WTC11 (cell line): ENCODE measurements at regions not wholly inside any gene's neighbourhood (a gene's known extent, or its start where the extent isn't known, plus 50 kb on each side); places are given as distances from the start of the nearest gene placed in this dataset.

Experiments
- ATAC-seq: fragments of 200-7000 bp; cut with Tn5 transposase; 2 replicates; pipeline ENCODE4 v1.10.0; 2021; ENCODE audit warnings: mild to moderate bottlenecking, moderate library complexity
- CTCF ChIA-PET: fragments of 300-600 bp; sonication (Branson Sonifier 250); formaldehyde crosslinking; loops from one replicate; lab custom pipeline; 2021; ENCODE audit warnings: antibody characterized with exemption; lab: Charles Lee
- POLR2A ChIA-PET: fragments of 350-600 bp; sonication (Branson Sonifier 250); formaldehyde crosslinking; loops from one replicate; lab custom pipeline; 2021; ENCODE audit warnings: antibody characterized with exemption; lab: Charles Lee
- DNase-seq: peaks from one replicate; pipeline ENCODE4 v3.0.0; 2021; ENCODE audit warnings: low spot score
- H3K27ac Mint-ChIP-seq: 2 replicates; pipeline ENCODE4 v1.8.0; 2021; ENCODE audit warnings: mixed read lengths
- H3K27me3 Mint-ChIP-seq: 2 replicates; pipeline ENCODE4 v1.8.0; 2021; ENCODE audit warnings: low read depth, mild to moderate bottlenecking, moderate library complexity, mixed read lengths
- H3K36me3 Mint-ChIP-seq: 2 replicates; pipeline ENCODE4 v1.8.0; 2021; ENCODE audit warnings: mixed read lengths
- H3K4me1 Mint-ChIP-seq: 2 replicates; pipeline ENCODE4 v1.8.0; 2022; ENCODE audit warnings: mixed read lengths
- H3K4me3 Mint-ChIP-seq: 2 replicates; pipeline ENCODE4 v1.8.0; 2021; ENCODE audit warnings: mild to moderate bottlenecking, moderate library complexity, mixed read lengths
- H3K9me3 Mint-ChIP-seq: 2 replicates; pipeline ENCODE4 v1.8.0; 2021; ENCODE audit warnings: mixed read lengths
- AFF4 ChIP-seq: sonication (generic); formaldehyde crosslinking; IDR thresholded peaks from 2 replicates; pipeline ENCODE4 v1.8.1; 2023; ENCODE audit warnings: mild to moderate bottlenecking, missing genetic modification reagents, borderline replicate concordance
- ATF1 ChIP-seq: sonication (generic); formaldehyde crosslinking; IDR thresholded peaks from 2 replicates; pipeline ENCODE4 v1.8.1; 2023; ENCODE audit warnings: mild to moderate bottlenecking, moderate library complexity, missing genetic modification reagents
- CDX4 ChIP-seq: fragments of 250-450 bp; sonication (Bioruptor Pico); IDR thresholded peaks from 2 replicates; pipeline ENCODE4 v1.9.0; 2021; ENCODE audit warnings: moderate library complexity, mild to moderate bottlenecking, inconsistent platforms, borderline replicate concordance
- CTCF ChIP-seq: fragments of 200-600 bp; IDR thresholded peaks from 2 replicates; pipeline ENCODE4 v1.8.0; 2022; ENCODE audit warnings: antibody characterized with exemption
- ERG ChIP-seq: fragments of 250-450 bp; sonication (Bioruptor Pico); IDR thresholded peaks from 2 replicates; pipeline ENCODE4 v1.8.0; 2021; ENCODE audit warnings: mild to moderate bottlenecking
- FOXP1 ChIP-seq: sonication (generic); formaldehyde crosslinking; IDR thresholded peaks from 2 replicates; pipeline ENCODE4 v1.8.0; 2022; ENCODE audit warnings: missing genetic modification reagents, mild to moderate bottlenecking, moderate library complexity, borderline replicate concordance
- GTF2I ChIP-seq: fragments of 250-450 bp; sonication (Bioruptor Pico); conservative IDR thresholded peaks from 2 replicates; pipeline ENCODE4 v1.4.0; 2021; ENCODE audit warnings: mild to moderate bottlenecking
- HMGXB4 ChIP-seq: sonication (generic); formaldehyde crosslinking; IDR thresholded peaks from 2 replicates; pipeline ENCODE4 v1.8.1; 2023; ENCODE audit warnings: mild to moderate bottlenecking, moderate library complexity, missing genetic modification reagents
- MAX ChIP-seq: sonication (generic); formaldehyde crosslinking; IDR thresholded peaks from 2 replicates; pipeline ENCODE4 v1.8.0; 2022; ENCODE audit warnings: mild to moderate bottlenecking, missing genetic modification reagents
- MXD4 ChIP-seq: fragments of 250-450 bp; sonication (Bioruptor Pico); IDR thresholded peaks from 2 replicates; pipeline ENCODE4 v1.8.0; 2021; ENCODE audit warnings: mild to moderate bottlenecking, moderate library complexity, borderline replicate concordance
- MYBL2 ChIP-seq: sonication (generic); formaldehyde crosslinking; IDR thresholded peaks from 2 replicates; pipeline ENCODE4 v1.8.1; 2023; ENCODE audit warnings: mild to moderate bottlenecking, moderate library complexity, missing genetic modification reagents
- NR2C2 ChIP-seq: sonication (generic); formaldehyde crosslinking; IDR thresholded peaks from 2 replicates; pipeline ENCODE4 v1.8.0; 2022; ENCODE audit warnings: mild to moderate bottlenecking, missing genetic modification reagents
- TEAD4 ChIP-seq: sonication (generic); formaldehyde crosslinking; IDR thresholded peaks from 2 replicates; pipeline ENCODE4 v1.8.0; 2022; ENCODE audit warnings: mild to moderate bottlenecking, missing genetic modification reagents

- TF ChIP-seq CDX4 (CRISPR knock-in tag) (no peak), GTF2I (CRISPR knock-in tag) (0 out of 2 replicates have a peak, but pooled peaks have one; percentile 24), MYBL2 (no peak), ATF1 (CRISPR knock-in tag) (no peak), CTCF (peak; percentile 85)
- TF ChIP-seq, all 79 proteins: peak for 3
Observed at GRCh38 chr1:115469703-115470476, 131.8 kb upstream of the NGF start (continued).

GRCh38 chr1:115467790-115468189, 129.7 kb upstream of the NGF start:
- H3K9me3 Mint-ChIP-seq = no peaks in the 10 kb centered on the region
- no peak for ATAC-seq
- no peaks in the 10 kb centered on the region for H3K27me3 Mint-ChIP-seq
- H3K4me1 Mint-ChIP-seq = peaks cover 3% of the 10 kb centered on the region; the same call in 1 of the 2 replicates
- ChIA-PET POLR2A (no interaction called here), CTCF (interaction anchor here (2.5 to 3.1 kb wide), 3 partner anchors 128 to 193 kb away, joined by 8 to 36 read pairs (median 15); partner anchors contain the start of gene NGF)
- no peak overlapping the region for H3K27ac Mint-ChIP-seq
- no peaks in the 10 kb centered on the region for H3K36me3 Mint-ChIP-seq
- no peak for TF ChIP-seq MXD4 (CRISPR knock-in tag)
- H3K4me3 Mint-ChIP-seq = no peak overlapping the region
- no peak for DNase-seq

- no peaks in the 10 kb centered on the region for H3K9me3 Mint-ChIP-seq
- CTCF ChIA-PET = interaction anchor here (0.9 to 2.5 kb wide), 6 partner anchors 9 to 329 kb away, joined by 3 to 13 read pairs (median 6); partner anchors contain the start of gene NGF
- ATAC-seq (no peak), DNase-seq (no peak)
- H3K36me3 Mint-ChIP-seq = no peaks in the 10 kb centered on the region
- H3K27me3 Mint-ChIP-seq = no peaks in the 10 kb centered on the region
- TF ChIP-seq MXD4 (CRISPR knock-in tag) (no peak), ERG (CRISPR knock-in tag) (no peak), FOXP1 (CRISPR knock-in tag) (no peak), TEAD4 (no peak), MAX (CRISPR knock-in tag) (no peak), HMGXB4 (CRISPR knock-in tag) (no peak), NR2C2 (CRISPR knock-in tag) (no peak), AFF4 (CRISPR knock-in tag) (no peak)
- no peak overlapping the region for H3K4me3 Mint-ChIP-seq
- H3K27ac Mint-ChIP-seq = no peak overlapping the region
- H3K4me1 Mint-ChIP-seq = peaks cover 3% of the 10 kb centered on the region; the same call in 1 of the 2 replicates
- POLR2A ChIA-PET = interaction anchor here (0.7 kb wide), 1 partner anchor 201 kb away, joined by 3 read pairs; no protein-coding TSS in a partner anchor
Observed at GRCh38 chr1:115467196-115467595, 129.1 kb upstream of the NGF start.
